NCI-H524 (cell line): ENCODE measurements at regions not wholly inside any gene's neighbourhood (a gene's known extent, or its start where the extent isn't known, plus 50 kb on each side); places are given as distances from the start of the nearest gene placed in this dataset.

Experiments
- DNase-seq, 2 experiments: peaks; one replicate each; lab custom pipeline; 2025; lab: John Stamatoyannopoulos, UW

GRCh38 chr2:60096556-60096955, 456.9 kb downstream of the BCL11A start:
- DNase-seq, result no peak

GRCh38 chr2:60095903-60096302, 457.6 kb downstream of the BCL11A start:
- no peak for DNase-seq

GRCh38 chr2:60095202-60095815, 458.1 kb downstream of the BCL11A start:
- DNase-seq, result no peak

- DNase-seq, result no peak
These were observed 459.0 kb downstream of the BCL11A start for GRCh38 chr2:60094450-60094929.

- DNase-seq, result no peak
These were observed 460.7 kb downstream of the BCL11A start for GRCh38 chr2:60092781-60093180.

GRCh38 chr2:60091894-60092293, 461.6 kb downstream of the BCL11A start:
- no peak for DNase-seq

GRCh38 chr2:60091266-60091665, 462.2 kb downstream of the BCL11A start:
- no peak for DNase-seq

- DNase-seq, result no peak
These were observed 473.9 kb downstream of the BCL11A start for GRCh38 chr2:60079562-60079961.

- no peak for DNase-seq
These were observed 478.4 kb downstream of the BCL11A start for GRCh38 chr2:60075048-60075447.

- DNase-seq, result no peak
These were observed 480.3 kb downstream of the BCL11A start for GRCh38 chr2:60073201-60073600.

- DNase-seq, result no peak
These were observed 480.8 kb downstream of the BCL11A start for GRCh38 chr2:60072609-60073008.

- DNase-seq, result peak; percentile 22 to 77
These were observed 482.0 kb downstream of the BCL11A start for GRCh38 chr2:60071490-60071831.

GRCh38 chr2:60070736-60071489, 482.5 kb downstream of the BCL11A start:
- DNase-seq, result peak in 1 of 2 experiments; percentile 30

- DNase-seq, result no peak
These were observed 483.3 kb downstream of the BCL11A start for GRCh38 chr2:60070196-60070595.

- DNase-seq, result no peak
These were observed 484.7 kb downstream of the BCL11A start for GRCh38 chr2:60068755-60069154.

- peak in 1 of 2 experiments; percentile 47 for DNase-seq
These were observed 486.4 kb downstream of the BCL11A start for GRCh38 chr2:60067006-60067405.

- no peak for DNase-seq
These were observed 487.2 kb downstream of the BCL11A start for GRCh38 chr2:60066096-60066839.

- peak; percentile 74 to 89 for DNase-seq
These were observed 488.6 kb downstream of the BCL11A start for GRCh38 chr2:60064687-60065389.

GRCh38 chr2:60058781-60059180, 494.7 kb downstream of the BCL11A start:
- no peak for DNase-seq

GRCh38 chr2:60054571-60055340, 498.7 kb downstream of the BCL11A start:
- DNase-seq, result no peak

- DNase-seq, result no peak
These were observed 499.7 kb downstream of the BCL11A start for GRCh38 chr2:60053791-60054190.
